ENCODE measurements at regions not wholly inside any gene's neighbourhood (a gene's known extent, or its start where the extent isn't known, plus 50 kb on each side); places are given as distances from the start of the nearest gene placed in this dataset.

- TF ChIP-seq, protein P1, sequence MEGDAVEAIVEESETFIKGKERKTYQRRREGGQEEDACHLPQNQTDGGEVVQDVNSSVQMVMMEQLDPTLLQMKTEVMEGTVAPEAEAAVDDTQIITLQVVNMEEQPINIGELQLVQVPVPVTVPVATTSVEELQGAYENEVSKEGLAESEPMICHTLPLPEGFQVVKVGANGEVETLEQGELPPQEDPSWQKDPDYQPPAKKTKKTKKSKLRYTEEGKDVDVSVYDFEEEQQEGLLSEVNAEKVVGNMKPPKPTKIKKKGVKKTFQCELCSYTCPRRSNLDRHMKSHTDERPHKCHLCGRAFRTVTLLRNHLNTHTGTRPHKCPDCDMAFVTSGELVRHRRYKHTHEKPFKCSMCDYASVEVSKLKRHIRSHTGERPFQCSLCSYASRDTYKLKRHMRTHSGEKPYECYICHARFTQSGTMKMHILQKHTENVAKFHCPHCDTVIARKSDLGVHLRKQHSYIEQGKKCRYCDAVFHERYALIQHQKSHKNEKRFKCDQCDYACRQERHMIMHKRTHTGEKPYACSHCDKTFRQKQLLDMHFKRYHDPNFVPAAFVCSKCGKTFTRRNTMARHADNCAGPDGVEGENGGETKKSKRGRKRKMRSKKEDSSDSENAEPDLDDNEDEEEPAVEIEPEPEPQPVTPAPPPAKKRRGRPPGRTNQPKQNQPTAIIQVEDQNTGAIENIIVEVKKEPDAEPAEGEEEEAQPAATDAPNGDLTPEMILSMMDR (IDR thresholded peaks at IDR 0.05) = no peak
- no peak for TF ChIP-seq POLR2A (IDR thresholded peaks at IDR 0.05)
Measured at GRCh38 chr1:115210302-115210711, 121.0 kb upstream of the TSPAN2 start.

Data from esophagus squamous epithelium (tissue), 4 donors.